ENCODE measurements at regions not wholly inside any gene's neighbourhood (a gene's known extent, or its start where the extent isn't known, plus 50 kb on each side); places are given as distances from the start of the nearest gene placed in this dataset.

DNA sequence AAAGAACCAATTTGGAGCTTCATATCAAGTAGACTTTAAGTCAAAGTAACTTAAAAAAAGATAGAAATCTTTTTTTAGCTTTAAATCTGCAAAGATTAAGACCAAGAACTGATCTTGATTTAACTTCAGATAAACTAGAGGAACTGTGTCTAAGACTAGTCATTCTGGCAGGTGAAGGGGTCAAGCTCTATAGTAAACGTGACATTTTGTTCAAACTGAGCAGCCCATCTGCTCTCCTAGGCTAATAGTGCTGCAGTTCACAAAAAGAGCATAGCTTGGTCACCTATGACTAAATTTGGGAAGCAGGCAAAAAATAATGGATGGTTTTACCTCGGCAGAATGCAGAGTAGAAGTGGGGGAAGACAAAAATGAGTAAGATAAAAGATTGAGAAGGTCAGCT, 168.8 kb upstream of the ALCAM start:
- H3K36me3 ChIP-seq = no peaks in the 10 kb centered on the region
- H3K4me3 ChIP-seq = no peak overlapping the region
- TF ChIP-seq CTCF (IDR thresholded peaks at IDR 0.05) = no peak
- H3K27ac ChIP-seq = no peak overlapping the region
- no peaks in the 10 kb centered on the region for H3K27me3 ChIP-seq (replicated peaks; ENCODE audit: insufficient read depth)
- ATAC-seq (ENCODE audit: insufficient number of reproducible peaks, low FRiP score, low read depth) = no peak
- no peak for DNase-seq (ENCODE audit: low spot score)
- H3K9me3 ChIP-seq = no peaks in the 10 kb centered on the region
- H3K4me1 ChIP-seq (ENCODE audit: control insufficient read depth in 1 of 2, low read depth in 2 of 2) = peaks cover 7 to 14% of the 10 kb centered on the region in 2 donors

- no peak for TF ChIP-seq CTCF (IDR thresholded peaks at IDR 0.05)
- Histone ChIP-seq H3K4me3 (no peak overlapping the region), H3K27me3 (replicated peaks; ENCODE audit: insufficient read depth) (no peaks in the 10 kb centered on the region), H3K9me3 (no peaks in the 10 kb centered on the region), H3K4me1 (ENCODE audit: control insufficient read depth in 1 of 2, low read depth in 2 of 2) (peaks cover 7 to 14% of the 10 kb centered on the region in 2 donors), H3K36me3 (no peaks in the 10 kb centered on the region), H3K27ac (no peak overlapping the region)
- ATAC-seq (ENCODE audit: insufficient number of reproducible peaks, low FRiP score, low read depth) (no peak), DNase-seq (ENCODE audit: low spot score) (no peak)
These were observed 167.5 kb upstream of the ALCAM start for GRCh38 chr3:105199217-105199616.

- Histone ChIP-seq H3K9me3 (no peaks in the 10 kb centered on the region), H3K27ac (no peak overlapping the region), H3K27me3 (replicated peaks; ENCODE audit: insufficient read depth) (no peaks in the 10 kb centered on the region), H3K4me3 (no peak overlapping the region), H3K4me1 (ENCODE audit: control insufficient read depth in 1 of 2, low read depth in 2 of 2) (no peaks in the 10 kb centered on the region), H3K36me3 (no peaks in the 10 kb centered on the region)
- no peak for TF ChIP-seq CTCF (IDR thresholded peaks at IDR 0.05)
- no peak for ATAC-seq (ENCODE audit: insufficient number of reproducible peaks, low FRiP score, low read depth)
- no peak for DNase-seq (ENCODE audit: low spot score)
These were observed 156.6 kb upstream of the ALCAM start for GRCh38 chr3:105210141-105210540.

DNA sequence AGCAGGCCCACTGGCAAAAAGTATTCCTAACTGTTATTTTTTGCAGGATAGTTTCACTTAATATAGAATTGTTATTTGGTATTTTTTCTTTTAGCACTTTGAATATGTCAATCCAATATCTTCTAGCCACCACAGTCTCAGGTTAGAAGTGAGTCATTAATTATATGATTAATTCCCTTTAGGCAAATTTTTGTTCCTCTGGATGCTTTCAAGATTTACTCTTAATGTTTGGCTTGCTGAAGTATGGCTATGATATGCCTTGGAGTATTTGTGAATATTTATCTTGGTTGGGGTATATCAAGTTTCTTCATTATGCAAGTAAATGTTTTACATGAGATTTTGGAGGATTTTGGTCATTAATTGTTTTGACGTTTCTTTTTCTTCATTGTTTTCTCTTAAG, 152.1 kb upstream of the ALCAM start:
- no peaks in the 10 kb centered on the region for H3K36me3 ChIP-seq
- no peak overlapping the region for H3K27ac ChIP-seq
- H3K9me3 ChIP-seq = no peaks in the 10 kb centered on the region
- H3K4me3 ChIP-seq = no peak overlapping the region
- H3K4me1 ChIP-seq (ENCODE audit: control insufficient read depth in 1 of 2, low read depth in 2 of 2) = no peaks in the 10 kb centered on the region
- no peaks in the 10 kb centered on the region for H3K27me3 ChIP-seq (replicated peaks; ENCODE audit: insufficient read depth)
- no peak for TF ChIP-seq CTCF (IDR thresholded peaks at IDR 0.05)
- ATAC-seq (ENCODE audit: insufficient number of reproducible peaks, low FRiP score, low read depth) (no peak), DNase-seq (ENCODE audit: low spot score) (no peak)

- no peak overlapping the region for H3K27ac ChIP-seq
- DNase-seq (ENCODE audit: low spot score) = no peak
- no peak for ATAC-seq (ENCODE audit: insufficient number of reproducible peaks, low FRiP score, low read depth)
- H3K4me3 ChIP-seq = no peak overlapping the region
- H3K9me3 ChIP-seq = no peaks in the 10 kb centered on the region
- H3K27me3 ChIP-seq (replicated peaks; ENCODE audit: insufficient read depth) = no peaks in the 10 kb centered on the region
- no peaks in the 10 kb centered on the region for H3K36me3 ChIP-seq
- TF ChIP-seq CTCF (IDR thresholded peaks at IDR 0.05) = no peak
- no peaks in the 10 kb centered on the region for H3K4me1 ChIP-seq (ENCODE audit: control insufficient read depth in 1 of 2, low read depth in 2 of 2)
These were observed 144.1 kb upstream of the ALCAM start for GRCh38 chr3:105222568-105223093.

All from thoracic aorta (tissue), 2 donors.